GM12865 (cell line): ENCODE measurements at regions not wholly inside any gene's neighbourhood (a gene's known extent, or its start where the extent isn't known, plus 50 kb on each side); places are given as distances from the start of the nearest gene placed in this dataset.

Experiments
- DNase-seq: peaks from one replicate; pipeline ENCODE4 v3.0.0; 2010; ENCODE audit warnings: low read depth
- H3K4me3 ChIP-seq: 2 replicates; pipeline ENCODE4 v1.5.1; 2011; ENCODE audit warnings: mild to moderate bottlenecking, low read depth, low read length, control low read depth
- TF ChIP-seq, protein P1 (sequence below): IDR thresholded peaks from 2 replicates; pipeline ENCODE4 v1.5.1; 2011; ENCODE audit warnings: low read length, control low read depth, low read depth, inconsistent platforms; ENCODE audit not compliant: insufficient read depth; ENCODE audit errors: missing control alignments

DNA sequence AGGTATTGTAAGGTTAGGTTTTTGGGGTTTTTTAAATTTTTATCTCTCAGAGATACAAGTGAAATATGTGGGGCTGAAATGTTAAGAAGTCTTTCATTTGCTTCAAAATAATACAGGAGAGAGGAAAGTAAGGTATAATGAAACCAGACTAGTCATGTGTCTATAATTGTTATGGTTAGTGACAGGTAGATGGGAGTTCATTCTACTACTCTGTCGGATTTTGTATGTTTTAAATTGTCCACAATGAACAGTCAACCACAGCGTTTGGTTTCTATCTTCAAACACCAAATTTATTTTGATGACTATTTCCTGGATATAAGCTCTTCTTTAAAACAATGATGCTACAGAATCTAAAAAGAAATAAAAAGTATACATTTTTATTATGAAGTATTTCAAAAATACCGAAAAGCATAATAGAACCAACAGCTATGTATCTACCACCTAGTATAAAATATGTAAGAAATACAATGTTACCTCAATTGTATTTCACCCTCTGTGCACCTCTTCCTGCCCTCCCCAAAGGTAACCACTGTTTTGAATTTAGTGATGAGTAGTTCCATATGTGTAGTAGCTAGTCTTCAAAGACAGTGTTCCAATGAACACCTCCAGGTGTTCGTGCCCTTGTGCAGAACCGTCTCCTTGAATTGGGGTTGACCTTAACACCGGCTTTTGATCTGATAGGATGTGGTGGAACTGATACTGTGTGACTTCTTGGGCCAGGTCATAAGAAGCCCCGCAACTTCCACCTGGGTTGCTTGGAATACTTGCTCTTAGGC is 74.8 kb upstream of the CDK1 start:
- no peak for DNase-seq
- no peak overlapping the region for H3K4me3 ChIP-seq
- TF ChIP-seq, protein P1, sequence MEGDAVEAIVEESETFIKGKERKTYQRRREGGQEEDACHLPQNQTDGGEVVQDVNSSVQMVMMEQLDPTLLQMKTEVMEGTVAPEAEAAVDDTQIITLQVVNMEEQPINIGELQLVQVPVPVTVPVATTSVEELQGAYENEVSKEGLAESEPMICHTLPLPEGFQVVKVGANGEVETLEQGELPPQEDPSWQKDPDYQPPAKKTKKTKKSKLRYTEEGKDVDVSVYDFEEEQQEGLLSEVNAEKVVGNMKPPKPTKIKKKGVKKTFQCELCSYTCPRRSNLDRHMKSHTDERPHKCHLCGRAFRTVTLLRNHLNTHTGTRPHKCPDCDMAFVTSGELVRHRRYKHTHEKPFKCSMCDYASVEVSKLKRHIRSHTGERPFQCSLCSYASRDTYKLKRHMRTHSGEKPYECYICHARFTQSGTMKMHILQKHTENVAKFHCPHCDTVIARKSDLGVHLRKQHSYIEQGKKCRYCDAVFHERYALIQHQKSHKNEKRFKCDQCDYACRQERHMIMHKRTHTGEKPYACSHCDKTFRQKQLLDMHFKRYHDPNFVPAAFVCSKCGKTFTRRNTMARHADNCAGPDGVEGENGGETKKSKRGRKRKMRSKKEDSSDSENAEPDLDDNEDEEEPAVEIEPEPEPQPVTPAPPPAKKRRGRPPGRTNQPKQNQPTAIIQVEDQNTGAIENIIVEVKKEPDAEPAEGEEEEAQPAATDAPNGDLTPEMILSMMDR: no peak

DNA sequence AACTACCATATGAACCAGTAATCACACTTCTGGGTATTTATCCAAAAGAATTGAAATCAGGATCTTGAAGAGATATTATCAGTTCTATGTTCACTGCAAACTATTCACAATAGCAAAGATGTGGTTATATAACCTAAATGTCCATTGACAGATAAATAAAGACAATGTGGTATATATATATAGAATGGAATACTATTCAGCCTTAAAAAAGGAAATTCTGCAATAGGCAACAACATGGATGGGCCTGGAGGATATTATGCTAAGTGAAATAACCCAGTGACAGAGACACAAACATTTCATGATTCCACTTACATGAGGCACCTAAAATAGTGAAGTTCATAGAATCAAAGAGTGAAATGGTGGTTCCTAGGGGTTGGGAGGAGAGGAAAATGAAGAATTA is 90.6 kb upstream of the CDK1 start:
- no peak for DNase-seq
- TF ChIP-seq, protein P1: no peak

DNA sequence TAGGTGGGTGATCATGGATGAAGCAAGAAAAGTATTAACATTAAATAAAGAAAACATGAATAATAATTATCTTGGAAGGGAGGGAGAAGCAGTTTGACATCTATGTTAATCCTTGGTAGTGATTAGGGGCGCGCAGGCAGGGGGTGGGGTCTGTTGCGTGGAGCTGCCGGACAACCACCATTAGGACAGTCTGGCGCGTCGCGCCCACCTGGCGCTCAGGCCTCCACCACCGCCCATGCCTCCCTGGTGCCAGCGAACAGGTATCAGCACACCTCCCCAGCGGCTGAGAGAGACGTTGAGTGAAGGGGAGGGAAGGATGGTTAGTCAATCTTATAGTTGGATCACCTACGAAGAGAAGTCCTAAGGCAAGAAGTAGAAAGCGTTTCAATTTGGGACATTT is 94.2 kb upstream of the CDK1 start:
- TF ChIP-seq, protein P1: no peak
- no peak for DNase-seq
- no peak overlapping the region for H3K4me3 ChIP-seq

More for the DNA sequence above, 90.6 kb upstream of the CDK1 start:
- no peak overlapping the region for H3K4me3 ChIP-seq

DNA sequence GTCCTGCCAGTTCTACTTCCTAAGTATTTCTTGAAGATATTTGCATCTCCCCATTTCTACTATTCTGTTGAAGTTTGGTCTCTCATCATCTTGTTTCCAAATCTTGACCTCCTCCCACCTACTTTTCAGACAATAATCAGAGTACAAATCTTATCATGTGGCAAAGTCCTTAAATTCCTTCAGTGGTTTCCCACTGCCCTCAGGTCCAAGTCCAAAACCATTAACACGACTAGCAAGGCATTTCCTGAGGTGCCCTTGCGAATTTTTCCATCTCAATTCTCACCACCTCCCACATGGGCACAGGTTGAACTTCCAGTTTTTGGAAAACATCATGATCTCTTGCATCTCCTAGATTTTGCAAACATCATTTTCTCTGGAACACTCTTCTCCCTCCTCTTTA is 97.2 kb upstream of the CDK1 start:
- TF ChIP-seq, protein P1: no peak
- no peak for DNase-seq
- no peak overlapping the region for H3K4me3 ChIP-seq

DNA sequence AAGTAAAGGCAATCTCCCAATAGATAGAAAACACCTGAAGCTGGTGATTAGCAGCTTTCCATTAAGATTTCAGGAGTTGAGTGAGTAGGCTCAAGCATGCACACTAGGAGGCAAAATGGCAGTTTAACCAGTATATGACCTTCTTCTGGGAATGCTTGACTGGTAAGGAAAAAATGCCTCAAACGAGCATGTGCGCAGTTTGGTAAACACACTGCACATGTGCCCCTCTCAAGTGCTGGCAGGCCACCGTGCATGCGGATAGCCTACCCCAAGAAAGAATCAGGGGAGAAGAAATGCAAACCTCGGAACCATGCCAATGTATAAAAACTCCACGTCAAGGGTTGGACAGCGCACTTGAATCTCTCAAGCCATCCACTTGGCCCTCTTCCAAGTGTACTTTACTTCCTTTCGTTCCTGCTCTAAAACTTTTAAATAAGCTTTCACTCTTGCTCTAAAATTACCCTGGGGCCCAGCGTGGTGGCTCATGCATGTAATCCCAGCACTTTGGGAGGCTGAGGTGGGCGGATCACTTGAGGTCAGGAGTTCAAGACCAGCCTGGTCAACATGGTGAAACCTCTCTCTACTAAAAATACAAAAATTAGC is 98.8 kb upstream of the CDK1 start:
- TF ChIP-seq, protein P1: no peak
- no peak for DNase-seq
- no peak overlapping the region for H3K4me3 ChIP-seq

DNA sequence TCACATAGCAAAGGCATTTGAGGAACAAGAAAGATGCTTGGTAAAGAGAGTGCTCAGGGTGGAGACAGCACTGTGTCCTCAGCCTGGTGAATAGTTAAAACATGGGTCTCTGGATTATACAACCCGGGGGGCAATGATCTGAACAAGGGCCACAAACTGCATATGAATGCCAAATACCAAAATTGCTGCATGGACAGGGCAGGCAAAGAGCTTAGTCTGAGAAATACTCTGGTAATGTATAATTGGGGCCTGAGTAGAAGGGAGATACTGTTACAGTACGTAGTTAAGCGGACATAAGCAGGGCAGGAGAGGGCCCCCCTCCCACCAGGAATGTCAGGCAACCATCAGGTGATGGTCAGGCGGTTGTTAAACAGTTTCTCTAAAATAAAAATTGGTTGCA is 99.3 kb upstream of the CDK1 start:
- no peak overlapping the region for H3K4me3 ChIP-seq
- TF ChIP-seq, protein P1: no peak

More for the DNA sequence above, 99.3 kb upstream of the CDK1 start:
- no peak for DNase-seq
